Esophagus squamous epithelium (tissue), 4 donors: ENCODE measurements at regions not wholly inside any gene's neighbourhood (a gene's known extent, or its start where the extent isn't known, plus 50 kb on each side); places are given as distances from the start of the nearest gene placed in this dataset.

Experiments
- POLR2A ChIP-seq, 4 donors: fragments of 450-650 bp; IDR thresholded peaks; one replicate each; pipeline ENCODE4 v1.6.1; 2017; ENCODE audit warnings: antibody characterized with exemption in 4 of 4, mild to moderate bottlenecking in 4 of 4, moderate library complexity in 3 of 4
- TF ChIP-seq, protein P1 (sequence below), 6 experiments: fragments of 450-650 bp in 4 of 6; fragments of 200-600 bp in 2 of 6; sonication (generic) in 2 of 6; IDR thresholded peaks; one replicate each; pipeline ENCODE4 v1.5.1; 2016 to 2019; ENCODE audit warnings: antibody characterized with exemption in 6 of 6, mild to moderate bottlenecking in 4 of 6, moderate library complexity in 4 of 6

DNA sequence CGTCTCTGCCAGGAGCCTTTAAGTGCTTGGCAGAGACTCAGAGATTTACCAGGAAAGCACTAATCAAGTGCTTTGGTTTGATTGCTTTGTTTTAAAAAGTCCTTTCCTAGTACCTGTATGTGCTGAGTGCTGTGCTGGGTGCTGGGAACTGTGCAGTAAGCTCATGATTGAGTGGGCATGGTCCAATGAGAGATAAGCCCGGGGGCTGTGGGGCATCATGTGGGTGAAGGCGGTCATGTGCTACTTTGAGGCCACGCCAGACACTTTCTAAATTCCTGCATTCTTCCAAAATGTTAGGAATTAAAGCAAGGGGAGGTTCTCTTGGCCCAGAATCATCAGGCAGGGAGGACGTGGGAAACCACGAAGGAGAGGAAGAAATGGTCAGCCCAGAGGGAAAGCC is 109.0 kb downstream of the ACAA2 start:
- TF ChIP-seq, protein P1, sequence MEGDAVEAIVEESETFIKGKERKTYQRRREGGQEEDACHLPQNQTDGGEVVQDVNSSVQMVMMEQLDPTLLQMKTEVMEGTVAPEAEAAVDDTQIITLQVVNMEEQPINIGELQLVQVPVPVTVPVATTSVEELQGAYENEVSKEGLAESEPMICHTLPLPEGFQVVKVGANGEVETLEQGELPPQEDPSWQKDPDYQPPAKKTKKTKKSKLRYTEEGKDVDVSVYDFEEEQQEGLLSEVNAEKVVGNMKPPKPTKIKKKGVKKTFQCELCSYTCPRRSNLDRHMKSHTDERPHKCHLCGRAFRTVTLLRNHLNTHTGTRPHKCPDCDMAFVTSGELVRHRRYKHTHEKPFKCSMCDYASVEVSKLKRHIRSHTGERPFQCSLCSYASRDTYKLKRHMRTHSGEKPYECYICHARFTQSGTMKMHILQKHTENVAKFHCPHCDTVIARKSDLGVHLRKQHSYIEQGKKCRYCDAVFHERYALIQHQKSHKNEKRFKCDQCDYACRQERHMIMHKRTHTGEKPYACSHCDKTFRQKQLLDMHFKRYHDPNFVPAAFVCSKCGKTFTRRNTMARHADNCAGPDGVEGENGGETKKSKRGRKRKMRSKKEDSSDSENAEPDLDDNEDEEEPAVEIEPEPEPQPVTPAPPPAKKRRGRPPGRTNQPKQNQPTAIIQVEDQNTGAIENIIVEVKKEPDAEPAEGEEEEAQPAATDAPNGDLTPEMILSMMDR (IDR thresholded peaks at IDR 0.05) = no peak
- no peak for TF ChIP-seq POLR2A (IDR thresholded peaks at IDR 0.05)
